ENCODE measurements at regions not wholly inside any gene's neighbourhood (a gene's known extent, or its start where the extent isn't known, plus 50 kb on each side); places are given as distances from the start of the nearest gene placed in this dataset.

DNA sequence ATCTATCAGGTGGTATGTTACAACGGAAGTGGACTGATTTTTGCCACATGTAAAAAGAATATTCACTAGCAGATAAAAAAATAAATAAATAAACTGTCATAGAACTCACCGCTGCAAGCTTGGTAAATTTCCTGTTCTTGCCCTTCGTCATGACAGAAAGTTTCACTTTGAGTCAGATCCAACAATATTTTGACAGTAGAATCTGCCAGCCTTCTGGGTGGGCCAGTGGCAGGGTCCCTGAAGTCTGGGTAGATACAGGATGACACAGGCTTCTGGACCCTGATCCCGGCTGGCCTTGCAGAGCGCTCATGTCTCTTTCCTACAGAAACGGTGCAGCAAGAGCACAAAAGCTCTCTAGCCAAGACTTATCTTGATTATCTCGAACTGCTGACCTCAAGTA is 97.8 kb upstream of the PMAIP1 start (continued):
- TF ChIP-seq, protein P1, sequence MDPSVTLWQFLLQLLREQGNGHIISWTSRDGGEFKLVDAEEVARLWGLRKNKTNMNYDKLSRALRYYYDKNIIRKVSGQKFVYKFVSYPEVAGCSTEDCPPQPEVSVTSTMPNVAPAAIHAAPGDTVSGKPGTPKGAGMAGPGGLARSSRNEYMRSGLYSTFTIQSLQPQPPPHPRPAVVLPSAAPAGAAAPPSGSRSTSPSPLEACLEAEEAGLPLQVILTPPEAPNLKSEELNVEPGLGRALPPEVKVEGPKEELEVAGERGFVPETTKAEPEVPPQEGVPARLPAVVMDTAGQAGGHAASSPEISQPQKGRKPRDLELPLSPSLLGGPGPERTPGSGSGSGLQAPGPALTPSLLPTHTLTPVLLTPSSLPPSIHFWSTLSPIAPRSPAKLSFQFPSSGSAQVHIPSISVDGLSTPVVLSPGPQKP (IDR thresholded peaks at IDR 0.05; ENCODE audit: low read depth, low read length), result no peak
- TF ChIP-seq MTA2 (IDR thresholded peaks at IDR 0.05; ENCODE audit: low read depth) (no peak), NFXL1 (IDR thresholded peaks at IDR 0.05; ENCODE audit: borderline replicate concordance) (no peak), JUND (IDR thresholded peaks at IDR 0.05; ENCODE audit: low read depth, low read length) (0 out of 2 replicates have a peak, but pooled peaks have one; percentile 49), CBX3 (IDR thresholded peaks at IDR 0.05; ENCODE audit: borderline replicate concordance, low read depth) (no peak), NFYA (IDR thresholded peaks at IDR 0.05; ENCODE audit: borderline replicate concordance, low read depth, low read length) (no peak), CREM (IDR thresholded peaks at IDR 0.05; ENCODE audit: low read depth) (0 out of 2 replicates have a peak, but pooled peaks have one; percentile 28), ZNF207 (IDR thresholded peaks at IDR 0.05; ENCODE audit: borderline replicate concordance) (no peak), MYB (IDR thresholded peaks at IDR 0.05; ENCODE audit: borderline replicate concordance, low read depth, low read length) (no peak), POLR2AphosphoS2 (IDR thresholded peaks at IDR 0.05; ENCODE audit: low read depth, low read length) (no peak), BMI1 (IDR thresholded peaks at IDR 0.05; ENCODE audit: borderline replicate concordance) (no peak), RUNX3 (IDR thresholded peaks at IDR 0.05; ENCODE audit: low read length) (no peak), PAX8 (IDR thresholded peaks at IDR 0.05) (no peak), POLR2A (IDR thresholded peaks at IDR 0.05; ENCODE audit: low read depth, low read length) (no peak), ZZZ3 (IDR thresholded peaks at IDR 0.05; ENCODE audit: control insufficient read depth, insufficient read length, low read depth) (no peak), ZBED1 (IDR thresholded peaks at IDR 0.05; ENCODE audit: borderline replicate concordance) (no peak), GABPA (IDR thresholded peaks at IDR 0.05; ENCODE audit: low read depth) (0 out of 2 replicates have a peak, but pooled peaks have one; percentile 24), HSF1 (IDR thresholded peaks at IDR 0.05; ENCODE audit: low read depth, low read length) (no peak), ZNF217 (IDR thresholded peaks at IDR 0.05) (no peak), ESRRA (IDR thresholded peaks at IDR 0.05; ENCODE audit: low read length) (no peak), MEF2B (IDR thresholded peaks at IDR 0.05; ENCODE audit: partially characterized antibody, poor library complexity, severe bottlenecking) (no peak), JUNB (IDR thresholded peaks at IDR 0.05) (peak; percentile 90), NR2C2 (IDR thresholded peaks at IDR 0.05; ENCODE audit: borderline replicate concordance, control insufficient read depth, insufficient read length, low read depth) (no peak), CREB1 (IDR thresholded peaks at IDR 0.05; ENCODE audit: low read depth) (0 out of 2 replicates have a peak, but pooled peaks have one; percentile 14), IRF4 (IDR thresholded peaks at IDR 0.05; ENCODE audit: low read depth, low read length) (0 out of 2 replicates have a peak, but pooled peaks have one; percentile 49), SPI1 (IDR thresholded peaks at IDR 0.05; ENCODE audit: borderline replicate concordance, insufficient read depth, low read depth, low read length) (no peak)
- TF ChIP-seq, protein P2, sequence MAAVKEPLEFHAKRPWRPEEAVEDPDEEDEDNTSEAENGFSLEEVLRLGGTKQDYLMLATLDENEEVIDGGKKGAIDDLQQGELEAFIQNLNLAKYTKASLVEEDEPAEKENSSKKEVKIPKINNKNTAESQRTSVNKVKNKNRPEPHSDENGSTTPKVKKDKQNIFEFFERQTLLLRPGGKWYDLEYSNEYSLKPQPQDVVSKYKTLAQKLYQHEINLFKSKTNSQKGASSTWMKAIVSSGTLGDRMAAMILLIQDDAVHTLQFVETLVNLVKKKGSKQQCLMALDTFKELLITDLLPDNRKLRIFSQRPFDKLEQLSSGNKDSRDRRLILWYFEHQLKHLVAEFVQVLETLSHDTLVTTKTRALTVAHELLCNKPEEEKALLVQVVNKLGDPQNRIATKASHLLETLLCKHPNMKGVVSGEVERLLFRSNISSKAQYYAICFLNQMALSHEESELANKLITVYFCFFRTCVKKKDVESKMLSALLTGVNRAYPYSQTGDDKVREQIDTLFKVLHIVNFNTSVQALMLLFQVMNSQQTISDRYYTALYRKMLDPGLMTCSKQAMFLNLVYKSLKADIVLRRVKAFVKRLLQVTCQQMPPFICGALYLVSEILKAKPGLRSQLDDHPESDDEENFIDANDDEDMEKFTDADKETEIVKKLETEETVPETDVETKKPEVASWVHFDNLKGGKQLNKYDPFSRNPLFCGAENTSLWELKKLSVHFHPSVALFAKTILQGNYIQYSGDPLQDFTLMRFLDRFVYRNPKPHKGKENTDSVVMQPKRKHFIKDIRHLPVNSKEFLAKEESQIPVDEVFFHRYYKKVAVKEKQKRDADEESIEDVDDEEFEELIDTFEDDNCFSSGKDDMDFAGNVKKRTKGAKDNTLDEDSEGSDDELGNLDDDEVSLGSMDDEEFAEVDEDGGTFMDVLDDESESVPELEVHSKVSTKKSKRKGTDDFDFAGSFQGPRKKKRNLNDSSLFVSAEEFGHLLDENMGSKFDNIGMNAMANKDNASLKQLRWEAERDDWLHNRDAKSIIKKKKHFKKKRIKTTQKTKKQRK (IDR thresholded peaks at IDR 0.05; ENCODE audit: low read depth, low read length), result no peak
- TF ChIP-seq, protein P3, sequence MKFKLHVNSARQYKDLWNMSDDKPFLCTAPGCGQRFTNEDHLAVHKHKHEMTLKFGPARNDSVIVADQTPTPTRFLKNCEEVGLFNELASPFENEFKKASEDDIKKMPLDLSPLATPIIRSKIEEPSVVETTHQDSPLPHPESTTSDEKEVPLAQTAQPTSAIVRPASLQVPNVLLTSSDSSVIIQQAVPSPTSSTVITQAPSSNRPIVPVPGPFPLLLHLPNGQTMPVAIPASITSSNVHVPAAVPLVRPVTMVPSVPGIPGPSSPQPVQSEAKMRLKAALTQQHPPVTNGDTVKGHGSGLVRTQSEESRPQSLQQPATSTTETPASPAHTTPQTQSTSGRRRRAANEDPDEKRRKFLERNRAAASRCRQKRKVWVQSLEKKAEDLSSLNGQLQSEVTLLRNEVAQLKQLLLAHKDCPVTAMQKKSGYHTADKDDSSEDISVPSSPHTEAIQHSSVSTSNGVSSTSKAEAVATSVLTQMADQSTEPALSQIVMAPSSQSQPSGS (IDR thresholded peaks at IDR 0.05; ENCODE audit: low read length), result no peak

Data from GM12878 (cell line).